Mammary epithelial cell (primary cell): ENCODE measurements at regions not wholly inside any gene's neighbourhood (a gene's known extent, or its start where the extent isn't known, plus 50 kb on each side); places are given as distances from the start of the nearest gene placed in this dataset.

Source experiments
- CTCF ChIP-seq, 2 donors: IDR thresholded peaks in 1 of 2; conservative IDR thresholded peaks in 1 of 2; 2 replicates each; pipeline ENCODE4 v1.5.1; 2011 to 2012; ENCODE audit warnings: inconsistent platforms in 2 of 2, low read length in 2 of 2, mild to moderate bottlenecking in 2 of 2, control low read depth in 1 of 2, low read depth in 1 of 2; ENCODE audit not compliant: insufficient read depth in 1 of 2; ENCODE audit errors: extremely low read depth in 1 of 2
- EZH2 ChIP-seq: IDR thresholded peaks from 2 replicates; pipeline ENCODE4 v1.6.1; 2012; ENCODE audit warnings: low read length, inconsistent platforms, borderline replicate concordance

GRCh38 chr6:105458084-105458483 lies 55.2 kb upstream of the PREP start:
- TF ChIP-seq CTCF (conservative IDR thresholded peaks at IDR 0.05 in 1 of 2, IDR thresholded peaks at IDR 0.05 in 1 of 2; ENCODE audit: extremely low read depth in 1 of 2, insufficient read depth in 1 of 2, low read depth in 1 of 2, low read length in 2 of 2) (no peak), EZH2 (no peak)
